ENCODE measurements at regions not wholly inside any gene's neighbourhood (a gene's known extent, or its start where the extent isn't known, plus 50 kb on each side); places are given as distances from the start of the nearest gene placed in this dataset.

- no peak for TF ChIP-seq REST (IDR thresholded peaks at IDR 0.05)
- no peak for TF ChIP-seq TAF1 (conservative IDR thresholded peaks at IDR 0.05)
- no peak for TF ChIP-seq RXRA (IDR thresholded peaks at IDR 0.05)
- TF ChIP-seq HNF4A (conservative IDR thresholded peaks at IDR 0.05), result no peak
Observed at GRCh38 chr3:189455641-189456417, 175.4 kb upstream of the TP63 start (continued).

DNA sequence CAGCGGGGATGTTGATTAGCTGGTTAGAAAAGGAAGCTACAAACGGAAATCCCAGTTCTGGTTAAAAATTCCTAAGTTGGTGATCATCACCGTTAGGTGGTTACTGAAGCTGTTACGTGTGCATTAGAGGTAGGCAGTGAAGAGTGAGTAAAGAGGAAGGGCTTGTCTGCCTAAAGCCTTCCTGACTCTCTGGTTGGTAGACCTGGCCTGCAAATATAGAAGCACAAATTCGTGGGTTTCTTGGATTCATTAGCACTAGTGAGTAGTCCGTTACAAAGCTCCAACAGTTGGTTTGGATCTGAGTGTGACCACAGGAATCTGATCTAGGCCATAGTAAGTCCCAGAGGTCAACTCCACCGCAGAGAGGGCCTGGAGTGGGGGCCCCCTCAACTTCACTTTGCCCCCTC is 174.0 kb upstream of the TP63 start:
- H3K27me3 ChIP-seq (ENCODE audit: control insufficient read depth in 4 of 4, insufficient read depth in 4 of 4, low read length in 3 of 4), result no peaks in the 10 kb centered on the region
- WGBS, result 90% methylated on average over 7 of the region's 7 CpGs
- H3K27ac ChIP-seq (ENCODE audit: low read depth in 1 of 2, low read length in 2 of 2), result no peak overlapping the region
- H3K9ac ChIP-seq (ENCODE audit: low read depth in 1 of 2, low read length in 2 of 2), result no peak overlapping the region
- H3K9me3 ChIP-seq (ENCODE audit: control insufficient read depth in 4 of 4, low read length in 3 of 4), result peaks cover 0 to 1% (median 0%) of the 10 kb centered on the region in 4 donors
- no peaks in the 10 kb centered on the region for H3K36me3 ChIP-seq (ENCODE audit: control insufficient read depth in 4 of 4, insufficient read depth in 3 of 4, low read depth in 1 of 4, low read length in 3 of 4)
- TF ChIP-seq FOXA2 (IDR thresholded peaks at IDR 0.05) (no peak), TAF1 (conservative IDR thresholded peaks at IDR 0.05) (no peak), ZBTB33 (IDR thresholded peaks at IDR 0.05) (no peak), MAX (IDR thresholded peaks at IDR 0.05) (no peak), HNF4G (IDR thresholded peaks at IDR 0.05) (no peak), JUND (IDR thresholded peaks at IDR 0.05) (no peak)
- TF ChIP-seq, protein P1, sequence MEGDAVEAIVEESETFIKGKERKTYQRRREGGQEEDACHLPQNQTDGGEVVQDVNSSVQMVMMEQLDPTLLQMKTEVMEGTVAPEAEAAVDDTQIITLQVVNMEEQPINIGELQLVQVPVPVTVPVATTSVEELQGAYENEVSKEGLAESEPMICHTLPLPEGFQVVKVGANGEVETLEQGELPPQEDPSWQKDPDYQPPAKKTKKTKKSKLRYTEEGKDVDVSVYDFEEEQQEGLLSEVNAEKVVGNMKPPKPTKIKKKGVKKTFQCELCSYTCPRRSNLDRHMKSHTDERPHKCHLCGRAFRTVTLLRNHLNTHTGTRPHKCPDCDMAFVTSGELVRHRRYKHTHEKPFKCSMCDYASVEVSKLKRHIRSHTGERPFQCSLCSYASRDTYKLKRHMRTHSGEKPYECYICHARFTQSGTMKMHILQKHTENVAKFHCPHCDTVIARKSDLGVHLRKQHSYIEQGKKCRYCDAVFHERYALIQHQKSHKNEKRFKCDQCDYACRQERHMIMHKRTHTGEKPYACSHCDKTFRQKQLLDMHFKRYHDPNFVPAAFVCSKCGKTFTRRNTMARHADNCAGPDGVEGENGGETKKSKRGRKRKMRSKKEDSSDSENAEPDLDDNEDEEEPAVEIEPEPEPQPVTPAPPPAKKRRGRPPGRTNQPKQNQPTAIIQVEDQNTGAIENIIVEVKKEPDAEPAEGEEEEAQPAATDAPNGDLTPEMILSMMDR (IDR thresholded peaks at IDR 0.05; ENCODE audit: low read depth, low read length, missing input control), result no peak
- TF ChIP-seq, protein P2, sequence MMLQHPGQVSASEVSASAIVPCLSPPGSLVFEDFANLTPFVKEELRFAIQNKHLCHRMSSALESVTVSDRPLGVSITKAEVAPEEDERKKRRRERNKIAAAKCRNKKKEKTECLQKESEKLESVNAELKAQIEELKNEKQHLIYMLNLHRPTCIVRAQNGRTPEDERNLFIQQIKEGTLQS (IDR thresholded peaks at IDR 0.05), result no peak
- no peaks in the 10 kb centered on the region for H3K4me1 ChIP-seq (ENCODE audit: control insufficient read depth in 4 of 4, insufficient read depth in 4 of 4, low read length in 3 of 4)
- no peak for DNase-seq (ENCODE audit: low spot score)
- no peak overlapping the region for H3K4me3 ChIP-seq (ENCODE audit: low read depth in 1 of 3, low read length in 3 of 3)

Measured in liver (tissue), 8 donors.